MCF 10A (cell line): ENCODE measurements at regions not wholly inside any gene's neighbourhood (a gene's known extent, or its start where the extent isn't known, plus 50 kb on each side); places are given as distances from the start of the nearest gene placed in this dataset.

Source experiments
- BruUV-seq: library from RNA; stranded (reverse); fragments of 400-500 nt; replicated peaks from 2 replicates; lab custom pipeline; 2021; lab: Mats Ljungman, UMichigan
- CTCF ChIA-PET: fragments of 300-600 bp; sonication (Branson Sonifier 250); formaldehyde crosslinking; extraction: SDS; loops from one replicate; lab custom pipeline; 2021; ENCODE audit warnings: antibody characterized with exemption, inconsistent platforms; lab: Yijun Ruan, JAX
- POLR2A ChIA-PET: fragments of 300-600, 350-650 bp; sonication (Branson Sonifier 250); formaldehyde crosslinking; extraction: SDS; loops from one replicate; lab custom pipeline; 2020; ENCODE audit warnings: antibody characterized with exemption, inconsistent platforms; lab: Yijun Ruan, JAX
- DNase-seq: peaks from one replicate; pipeline ENCODE4 v3.0.0-alpha.2; 2018; ENCODE audit not compliant: unreplicated experiment
- H3K27ac Mint-ChIP-seq: one replicate; pipeline ENCODE4 v1.8.0; 2022; ENCODE audit warnings: mild to moderate bottlenecking, low read depth, mixed read lengths; ENCODE audit not compliant: unreplicated experiment
- H3K27me3 Mint-ChIP-seq: one replicate; pipeline ENCODE4 v1.8.0; 2022; ENCODE audit warnings: mixed read lengths; ENCODE audit not compliant: insufficient read depth, unreplicated experiment
- H3K36me3 Mint-ChIP-seq: one replicate; pipeline ENCODE4 v1.8.0; 2022; ENCODE audit warnings: mild to moderate bottlenecking, moderate library complexity, mixed read lengths; ENCODE audit not compliant: insufficient read depth, unreplicated experiment
- H3K4me1 Mint-ChIP-seq: one replicate; pipeline ENCODE4 v1.8.0; 2022; ENCODE audit warnings: mixed read lengths; ENCODE audit not compliant: insufficient read depth, unreplicated experiment
- H3K4me3 Mint-ChIP-seq: one replicate; pipeline ENCODE4 v1.8.0; 2022; ENCODE audit warnings: mild to moderate bottlenecking, moderate library complexity, mixed read lengths; ENCODE audit not compliant: unreplicated experiment
- H3K9me3 Mint-ChIP-seq: one replicate; pipeline ENCODE4 v1.8.0; 2022; ENCODE audit warnings: mixed read lengths; ENCODE audit not compliant: unreplicated experiment
- intact Hi-C: fragments of 100-400 bp; cut with micrococcal nuclease; formaldehyde crosslinking; loops from 2 replicates; pipeline ENCODE4 v1.14.1; 2022
- TF ChIP-seq, protein P1 (sequence below): fragments of 200-600 bp; IDR thresholded peaks from one replicate; pipeline ENCODE4 v1.8.0; 2022; ENCODE audit warnings: antibody characterized with exemption, mild to moderate bottlenecking; ENCODE audit not compliant: unreplicated experiment

DNA sequence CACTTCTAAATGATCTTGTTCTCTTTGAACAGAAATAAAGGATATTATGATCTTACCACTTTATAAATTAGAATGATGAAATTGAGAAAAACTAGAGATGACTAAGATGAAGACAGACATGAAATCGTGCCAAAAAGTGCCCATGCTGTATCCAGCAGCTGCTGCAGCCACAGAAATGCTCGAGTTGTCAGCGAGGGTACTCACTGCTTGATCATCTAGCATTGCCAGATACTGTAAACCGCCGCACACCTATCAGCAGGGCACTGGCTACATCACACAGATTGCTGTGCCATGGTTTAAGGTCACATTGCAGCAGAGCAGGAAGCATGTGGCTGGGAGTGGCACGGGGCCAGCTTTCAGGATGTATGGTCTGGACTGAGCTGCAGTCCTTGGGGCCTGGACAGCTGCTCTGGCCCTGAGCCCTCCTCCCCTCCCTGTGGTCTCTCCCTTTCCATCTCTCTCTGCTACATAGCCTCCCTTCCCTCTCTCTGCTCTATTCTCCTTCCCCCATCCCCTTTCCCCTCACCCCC, 51.0 kb upstream of the SEPTIN5 start:
- peaks cover 14% of the 10 kb centered on the region for H3K4me1 Mint-ChIP-seq

DNA sequence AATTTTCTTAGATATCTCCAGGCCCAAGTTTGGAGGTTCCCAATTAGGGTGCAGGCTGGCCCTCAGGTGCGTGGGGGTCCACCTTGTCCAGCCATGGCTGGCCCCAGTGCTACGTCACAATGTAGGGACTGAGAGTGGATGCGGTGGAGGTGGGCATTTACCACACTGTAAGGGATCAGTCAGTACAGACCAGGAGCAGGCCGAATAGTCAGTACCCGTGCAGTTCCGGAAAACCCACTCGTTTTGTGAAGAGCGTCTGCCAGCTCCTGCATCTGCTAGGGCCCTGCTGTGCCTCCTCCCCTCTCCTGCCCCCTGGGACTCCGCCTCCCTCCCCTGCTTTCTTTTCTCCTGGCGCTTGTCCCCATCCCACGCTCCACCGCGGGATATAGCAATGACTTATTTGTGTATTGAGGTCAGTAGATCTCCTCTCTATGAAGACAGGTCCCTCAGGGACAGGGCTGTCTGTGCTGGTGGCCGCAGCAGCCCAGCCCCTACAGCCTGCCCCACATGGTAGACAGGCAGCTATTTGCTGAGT, 50.4 kb upstream of the SEPTIN5 start:
- no TSS peak for BruUV-seq
- H3K4me3 Mint-ChIP-seq, result no peak overlapping the region
- H3K4me1 Mint-ChIP-seq, result peaks cover 14% of the 10 kb centered on the region
- intact Hi-C loops, result no loop called here
- CTCF ChIA-PET, result no interaction called here
- no peaks in the 10 kb centered on the region for H3K9me3 Mint-ChIP-seq
- DNase-seq, result no peak
- TF ChIP-seq, protein P1, sequence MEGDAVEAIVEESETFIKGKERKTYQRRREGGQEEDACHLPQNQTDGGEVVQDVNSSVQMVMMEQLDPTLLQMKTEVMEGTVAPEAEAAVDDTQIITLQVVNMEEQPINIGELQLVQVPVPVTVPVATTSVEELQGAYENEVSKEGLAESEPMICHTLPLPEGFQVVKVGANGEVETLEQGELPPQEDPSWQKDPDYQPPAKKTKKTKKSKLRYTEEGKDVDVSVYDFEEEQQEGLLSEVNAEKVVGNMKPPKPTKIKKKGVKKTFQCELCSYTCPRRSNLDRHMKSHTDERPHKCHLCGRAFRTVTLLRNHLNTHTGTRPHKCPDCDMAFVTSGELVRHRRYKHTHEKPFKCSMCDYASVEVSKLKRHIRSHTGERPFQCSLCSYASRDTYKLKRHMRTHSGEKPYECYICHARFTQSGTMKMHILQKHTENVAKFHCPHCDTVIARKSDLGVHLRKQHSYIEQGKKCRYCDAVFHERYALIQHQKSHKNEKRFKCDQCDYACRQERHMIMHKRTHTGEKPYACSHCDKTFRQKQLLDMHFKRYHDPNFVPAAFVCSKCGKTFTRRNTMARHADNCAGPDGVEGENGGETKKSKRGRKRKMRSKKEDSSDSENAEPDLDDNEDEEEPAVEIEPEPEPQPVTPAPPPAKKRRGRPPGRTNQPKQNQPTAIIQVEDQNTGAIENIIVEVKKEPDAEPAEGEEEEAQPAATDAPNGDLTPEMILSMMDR, result no peak
- H3K27ac Mint-ChIP-seq, result peak overlapping the region; percentile 54
- POLR2A ChIA-PET, result no interaction called here
- H3K36me3 Mint-ChIP-seq, result no peaks in the 10 kb centered on the region
- peaks cover 14% of the 10 kb centered on the region for H3K27me3 Mint-ChIP-seq

More for the DNA sequence above, 51.0 kb upstream of the SEPTIN5 start:
- ChIA-PET CTCF (no interaction called here), POLR2A (no interaction called here)
- peaks cover 14% of the 10 kb centered on the region for H3K27me3 Mint-ChIP-seq
- TF ChIP-seq, protein P1, result no peak
- no peaks in the 10 kb centered on the region for H3K9me3 Mint-ChIP-seq
- H3K4me3 Mint-ChIP-seq, result no peak overlapping the region
- H3K36me3 Mint-ChIP-seq, result no peaks in the 10 kb centered on the region
- intact Hi-C loops, result no loop called here
- no TSS peak for BruUV-seq
- H3K27ac Mint-ChIP-seq, result peak overlapping the region; percentile 54
- peak; percentile 62 for DNase-seq

DNA sequence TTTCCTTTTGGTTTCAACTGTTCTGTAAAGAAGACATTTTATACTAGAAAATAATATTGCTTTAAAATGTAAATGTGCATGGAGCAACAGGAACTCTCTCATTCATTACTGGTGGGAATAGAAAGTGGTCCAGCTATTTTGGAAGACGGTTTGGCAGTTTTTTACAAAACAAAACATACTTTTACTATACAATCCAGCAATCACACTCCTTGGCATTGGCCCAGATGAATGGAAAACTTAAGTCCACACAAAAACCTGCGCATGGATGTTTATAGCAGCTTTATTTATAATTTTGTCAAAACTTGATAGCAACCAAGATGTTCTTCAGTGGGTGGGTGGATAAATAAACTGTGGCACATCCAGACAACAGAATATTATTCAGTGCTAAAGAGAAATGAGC, 49.9 kb upstream of the SEPTIN5 start:
- intact Hi-C loops, result no loop called here
- H3K36me3 Mint-ChIP-seq, result no peaks in the 10 kb centered on the region
- no peak for DNase-seq
- peaks cover 14% of the 10 kb centered on the region for H3K4me1 Mint-ChIP-seq
- TF ChIP-seq, protein P1, result no peak
- H3K27ac Mint-ChIP-seq, result no peak overlapping the region
- H3K4me3 Mint-ChIP-seq, result no peak overlapping the region
- no TSS peak for BruUV-seq
- POLR2A ChIA-PET, result no interaction called here
- no peaks in the 10 kb centered on the region for H3K9me3 Mint-ChIP-seq
- H3K27me3 Mint-ChIP-seq, result peaks cover 14% of the 10 kb centered on the region
- CTCF ChIA-PET, result no interaction called here
